ENCODE measurements at regions not wholly inside any gene's neighbourhood (a gene's known extent, or its start where the extent isn't known, plus 50 kb on each side); places are given as distances from the start of the nearest gene placed in this dataset.

- no peak for DNase-seq
Observed at GRCh38 chr21:26412885-26413284, 160.2 kb downstream of the CYYR1 start.

- peak; percentile 39 to 89 for DNase-seq
Observed at GRCh38 chr21:26409735-26410134, 163.4 kb downstream of the CYYR1 start.

- DNase-seq = no peak
Observed at GRCh38 chr21:26408511-26408910, 164.6 kb downstream of the CYYR1 start.

DNA sequence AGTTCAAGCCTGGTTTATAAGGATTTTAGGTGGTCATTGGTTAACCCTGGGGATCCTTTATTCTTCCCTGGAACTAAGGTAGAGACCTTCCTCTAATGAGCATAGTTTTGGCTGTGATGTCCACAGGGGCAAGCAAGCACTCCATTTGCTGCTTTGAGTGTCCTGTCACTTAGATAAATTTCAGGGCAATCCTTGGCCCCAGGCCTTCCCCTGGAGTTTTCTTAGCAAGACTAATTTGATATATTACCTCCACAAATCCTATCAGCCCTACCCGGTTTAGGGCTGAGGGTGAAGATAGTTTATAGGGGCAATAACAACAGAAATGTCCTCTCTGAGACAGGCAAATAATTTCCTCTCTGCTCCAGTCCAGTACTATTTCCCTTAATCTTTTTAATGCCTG, 166.6 kb downstream of the CYYR1 start:
- DNase-seq = no peak

DNA sequence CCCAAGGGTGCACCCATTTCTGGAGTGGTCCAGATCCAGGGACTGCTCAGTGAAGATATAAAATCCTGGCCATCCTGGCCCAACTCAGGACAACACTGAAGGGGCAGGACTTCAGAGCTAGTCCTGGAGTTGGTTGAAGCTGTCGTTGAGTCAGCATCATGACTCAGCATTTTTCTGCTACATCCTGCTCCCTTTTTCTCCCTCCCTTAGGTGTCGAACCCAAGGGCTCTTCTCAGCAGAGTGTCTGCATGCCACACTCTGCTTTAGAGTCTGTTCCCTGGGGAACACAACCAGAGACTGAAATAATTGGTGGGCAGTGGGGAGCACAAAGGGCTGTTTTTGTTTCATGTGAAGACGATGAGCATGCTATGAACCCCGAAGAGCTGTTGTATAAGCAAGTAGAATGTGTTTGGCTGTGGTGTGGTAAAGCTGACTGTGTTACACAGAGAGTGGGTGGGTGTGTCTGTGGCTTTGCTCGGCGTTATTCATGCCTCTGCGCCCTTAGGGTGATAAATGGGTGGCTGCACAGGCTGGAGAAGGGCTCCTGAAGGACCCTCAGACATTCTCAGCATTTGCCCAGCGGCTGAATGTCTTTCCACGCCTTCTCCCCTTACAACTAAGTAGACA, 167.2 kb downstream of the CYYR1 start:
- no peak for DNase-seq

DNA sequence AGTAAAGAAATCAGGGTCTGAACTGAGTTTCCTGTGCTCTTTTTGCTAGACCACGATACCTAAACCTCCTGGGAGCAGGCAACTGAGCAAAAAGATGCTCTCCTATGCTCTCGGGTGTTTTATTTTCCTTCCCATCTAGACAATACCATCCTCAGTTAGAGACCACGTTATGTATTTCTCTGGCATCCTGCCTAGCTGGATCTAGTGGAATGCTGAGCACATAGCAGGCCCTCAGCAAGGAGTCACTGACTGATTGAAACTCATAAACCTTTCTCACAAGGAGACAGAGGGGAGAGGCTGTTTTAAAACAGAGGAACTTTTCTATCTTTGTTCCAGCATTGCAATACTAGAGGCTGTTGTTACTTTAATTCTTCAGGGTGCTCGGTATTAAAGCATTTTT, 168.0 kb downstream of the CYYR1 start:
- no peak for DNase-seq

GRCh38 chr21:26404288-26404687, 168.8 kb downstream of the CYYR1 start:
- DNase-seq = no peak

- DNase-seq = no peak
Observed at GRCh38 chr21:26403321-26403720, 169.8 kb downstream of the CYYR1 start.

DNA sequence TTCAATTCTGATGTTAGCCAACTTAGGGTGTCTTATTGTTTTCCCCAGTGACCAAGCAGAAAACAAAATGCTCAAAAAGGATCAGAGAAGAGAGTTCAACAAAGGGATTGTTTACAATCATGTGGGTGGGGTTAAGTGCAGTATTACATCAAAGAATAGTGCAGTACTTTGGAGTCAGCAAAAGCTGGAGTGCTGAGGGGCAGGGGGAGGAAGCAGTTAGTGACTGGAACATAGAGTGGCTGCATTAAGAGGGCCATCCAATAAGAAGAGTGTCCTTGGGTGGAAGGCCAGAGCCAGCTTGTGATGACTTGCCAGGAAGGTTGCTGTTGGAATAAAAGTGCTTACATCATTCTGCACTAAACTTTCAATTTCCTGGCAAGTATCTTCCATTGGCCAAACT, 175.5 kb downstream of the CYYR1 start:
- no peak for DNase-seq

DNA sequence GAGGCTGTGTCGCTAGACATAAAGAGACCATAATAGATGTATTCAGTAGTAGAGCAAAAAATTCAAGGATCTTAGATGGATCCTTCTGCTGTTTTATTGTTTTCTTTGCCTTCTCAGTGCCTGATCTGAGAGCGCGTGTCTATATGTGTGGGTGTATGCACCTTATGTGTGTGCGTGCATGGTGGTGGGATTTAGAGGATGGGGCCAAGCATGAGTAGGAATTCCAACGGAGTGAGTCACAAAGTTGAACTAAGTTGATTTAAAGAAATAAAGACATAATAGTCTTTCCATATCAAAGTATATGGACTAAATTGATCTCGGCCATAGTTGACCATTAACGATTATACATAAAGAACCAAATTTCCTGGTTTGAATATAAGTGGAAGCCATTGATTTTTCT, 178.7 kb downstream of the CYYR1 start:
- no peak for DNase-seq

DNA sequence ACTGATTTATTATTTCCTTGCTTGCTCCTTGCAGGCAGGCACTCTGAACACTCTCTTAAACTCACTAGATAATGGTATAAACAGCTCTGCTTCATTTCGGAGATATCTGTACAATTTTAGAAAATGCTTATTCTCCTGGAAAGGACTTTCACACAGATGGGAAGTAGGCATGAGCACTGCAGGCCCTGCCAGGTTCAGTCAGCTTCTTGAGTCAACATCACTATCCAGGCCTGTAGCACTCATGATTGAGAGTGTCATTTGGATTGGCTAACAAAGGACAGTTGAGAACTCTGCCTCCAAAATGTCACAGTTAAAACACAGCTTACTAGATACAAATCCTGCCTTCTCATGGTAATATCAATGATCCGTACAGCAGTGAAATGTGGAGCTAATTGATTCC, 181.9 kb downstream of the CYYR1 start:
- peak in 1 of 2 experiments; percentile 33 for DNase-seq

GRCh38 chr21:26389971-26390641, 183.0 kb downstream of the CYYR1 start:
- peak; percentile 97 to 98 for DNase-seq

GRCh38 chr21:26388731-26389231, 184.3 kb downstream of the CYYR1 start:
- DNase-seq = no peak

- DNase-seq = no peak
Observed at GRCh38 chr21:26385721-26386120, 187.4 kb downstream of the CYYR1 start.

DNA sequence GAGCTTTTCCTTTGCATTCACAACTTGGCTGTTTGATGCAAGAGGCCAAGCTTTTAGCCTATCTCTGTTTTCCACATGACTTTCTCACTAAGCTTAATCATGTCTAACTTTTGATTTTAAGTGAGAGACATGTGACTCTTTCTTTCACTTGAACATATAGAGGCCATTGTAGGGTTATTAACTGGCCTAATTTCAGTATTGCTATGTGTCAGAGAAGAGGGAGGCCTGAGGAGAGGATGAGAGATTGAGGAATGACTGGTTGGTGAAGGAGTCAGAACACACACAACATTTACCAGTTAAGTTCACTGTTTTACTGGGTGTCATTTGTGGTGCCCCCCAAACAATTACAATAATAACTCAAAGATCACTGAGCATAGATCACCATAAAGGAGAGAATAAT, 193.5 kb downstream of the CYYR1 start:
- DNase-seq = no peak

- no peak for DNase-seq
Observed at GRCh38 chr21:26377111-26377694, 195.9 kb downstream of the CYYR1 start.

GRCh38 chr21:26374817-26375216, 198.3 kb downstream of the CYYR1 start:
- no peak for DNase-seq

- no peak for DNase-seq
Observed at GRCh38 chr21:26368591-26369320, 198.2 kb upstream of the APP start.

DNA sequence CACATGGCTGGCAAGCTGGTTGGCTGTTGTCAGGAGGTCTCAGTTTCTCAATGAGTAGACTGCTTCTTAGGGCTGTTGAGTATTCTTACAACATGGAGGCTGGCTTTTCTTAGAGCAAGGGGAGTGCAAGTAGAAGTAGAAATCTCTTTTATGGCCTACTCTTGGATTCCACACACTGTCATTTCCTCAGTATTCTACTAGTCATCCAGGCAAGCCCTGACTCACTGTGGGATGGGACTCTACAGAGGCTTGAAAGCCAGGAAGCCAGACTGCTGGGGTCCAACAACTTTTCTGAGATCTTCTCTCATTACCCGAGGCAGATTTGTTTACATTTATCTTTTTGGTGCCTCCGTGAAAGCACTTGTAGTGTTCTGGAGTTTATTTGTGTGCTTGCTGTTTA, 196.2 kb upstream of the APP start:
- no peak for DNase-seq

GRCh38 chr21:26365849-26366248, 195.3 kb upstream of the APP start:
- DNase-seq = no peak

DNA sequence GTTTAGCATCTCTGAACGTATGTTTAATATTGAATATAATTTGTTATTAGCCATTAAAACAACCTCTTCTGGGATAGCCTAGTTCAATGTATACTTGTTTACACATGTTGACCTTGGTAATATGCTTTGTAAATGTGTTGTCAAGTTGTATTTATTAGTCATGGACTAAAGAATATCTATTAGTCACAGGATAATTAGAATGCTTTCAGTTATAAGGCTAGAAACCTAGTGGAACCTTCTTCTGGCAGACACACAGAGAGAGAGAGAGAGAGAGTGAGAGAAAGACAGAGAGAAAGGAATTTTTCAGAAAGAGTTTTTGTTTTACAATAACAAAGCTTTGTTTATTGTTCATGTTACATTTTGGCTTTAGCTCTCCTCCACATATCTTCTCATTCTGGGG, 181.1 kb upstream of the APP start:
- no peak for DNase-seq

GRCh38 chr21:26332867-26333266, 162.3 kb upstream of the APP start:
- no peak for DNase-seq

GRCh38 chr21:26331205-26331980, 160.8 kb upstream of the APP start:
- DNase-seq = no peak
